H1 (cell line): ENCODE measurements at regions not wholly inside any gene's neighbourhood (a gene's known extent, or its start where the extent isn't known, plus 50 kb on each side); places are given as distances from the start of the nearest gene placed in this dataset.
"Not testable (repeated sequence)": the region's sequence is repeated elsewhere in the genome, so short reads cannot be mapped to it uniquely, and the experiment has no call there.

Experiments
- CTCF ChIA-PET: fragments of 300-600 bp; sonication (Branson Sonifier 250); formaldehyde crosslinking; loops from one replicate; lab custom pipeline; 2021; ENCODE audit not compliant: partially characterized antibody; lab: Charles Lee
- POLR2A ChIA-PET: fragments of 300-600 bp; sonication (Branson Sonifier 250); formaldehyde crosslinking; loops from one replicate; lab custom pipeline; 2021; ENCODE audit warnings: inconsistent platforms; ENCODE audit not compliant: partially characterized antibody; lab: Charles Lee
- DNase-seq, 2 experiments: peaks; one replicate each; pipeline versions ENCODE4 v3.0.0 to v3.0.0-alpha.2; 2010 to 2022; ENCODE audit warnings: low spot score in 2 of 2, low read depth in 1 of 2, mixed read lengths in 1 of 2
- FAIRE-seq: peaks from 2 replicates; lab custom pipeline; 2011; peaks lifted over from hg19 to GRCh38; lab: Jason Lieb, UNC
- H2AFZ ChIP-seq: 2 replicates; pipeline ENCODE4 v1.8.1; 2012; ENCODE audit warnings: low read length, inconsistent platforms
- H2AK5ac ChIP-seq: 2 replicates; pipeline ENCODE4 v1.6.1; 2013; ENCODE audit warnings: low read depth, low read length
- H2BK120ac ChIP-seq: replicated peaks from 2 replicates; pipeline ENCODE3; 2013; ENCODE audit warnings: low read depth, low read length, inconsistent platforms
- H2BK12ac ChIP-seq: 2 replicates; pipeline ENCODE4 v1.6.1; 2013; ENCODE audit warnings: low read depth, low read length
- H2BK15ac ChIP-seq: 2 replicates; pipeline ENCODE4 v1.6.1; 2013; ENCODE audit warnings: low read length
- H2BK20ac ChIP-seq: 2 replicates; pipeline ENCODE4 v1.6.1; 2013; ENCODE audit warnings: low read length
- H2BK5ac ChIP-seq: 2 replicates; pipeline ENCODE4 v1.6.1; 2013; ENCODE audit warnings: low read depth, low read length
- H3K14ac ChIP-seq: 2 replicates; pipeline ENCODE4 v1.6.1; 2013; ENCODE audit warnings: inconsistent platforms; ENCODE audit not compliant: insufficient read length
- H3K18ac ChIP-seq: 2 replicates; pipeline ENCODE4 v1.6.1; 2013; ENCODE audit warnings: low read length; ENCODE audit errors: extremely low read depth
- H3K23ac ChIP-seq: 2 replicates; pipeline ENCODE4 v1.6.1; 2013; ENCODE audit warnings: inconsistent platforms; ENCODE audit not compliant: insufficient read length
- H3K23me2 ChIP-seq: 2 replicates; pipeline ENCODE4 v1.6.1; 2013; ENCODE audit warnings: low read depth, low read length
- H3K27ac ChIP-seq: 2 replicates; pipeline ENCODE4 v1.6.1; 2011; ENCODE audit warnings: low read depth, low read length, inconsistent platforms
- H3K27me3 ChIP-seq, 4 experiments: replicated peaks in 1 of 4; 1 replicate in 1 of 4; 2 replicates in 3 of 4; pipeline versions ENCODE4 v1.6.1 to v1.8.1; 2011 to 2013; ENCODE audit warnings: low read length in 3 of 4, mild to moderate bottlenecking in 3 of 4, inconsistent platforms in 2 of 4, mixed read lengths in 2 of 4, moderate library complexity in 1 of 4; ENCODE audit not compliant: control insufficient read depth in 3 of 4, insufficient read depth in 3 of 4; ENCODE audit errors: extremely low read depth in 1 of 4
- H3K36me3 ChIP-seq, 4 experiments: 2 replicates each; pipeline versions ENCODE4 v1.6.1 to v1.8.1; 2011 to 2013; ENCODE audit warnings: mild to moderate bottlenecking in 4 of 4, low read length in 3 of 4, moderate library complexity in 2 of 4, control low read depth in 1 of 4, inconsistent platforms in 1 of 4; ENCODE audit not compliant: insufficient read depth in 4 of 4, control insufficient read depth in 2 of 4
- H3K4ac ChIP-seq: replicated peaks from 2 replicates; pipeline ENCODE3; 2013; ENCODE audit warnings: low read length, low read depth, mixed read lengths, inconsistent platforms; ENCODE audit not compliant: insufficient read length
- H3K4me1 ChIP-seq, 4 experiments: replicated peaks in 1 of 4; 1 replicate in 1 of 4; 2 replicates in 3 of 4; pipeline versions ENCODE4 v1.6.1 to v1.8.1; 2011 to 2013; ENCODE audit warnings: low read length in 3 of 4, inconsistent platforms in 2 of 4, mixed read lengths in 1 of 4; ENCODE audit not compliant: insufficient read depth in 4 of 4, control insufficient read depth in 3 of 4
- H3K4me2 ChIP-seq, 2 experiments: 2 replicates each; pipeline versions ENCODE4 v1.6.1 to v1.8.1; 2011 to 2013; ENCODE audit warnings: low read depth in 2 of 2, low read length in 2 of 2, control low read depth in 1 of 2, inconsistent platforms in 1 of 2, mild to moderate bottlenecking in 1 of 2; ENCODE audit not compliant: insufficient read depth in 1 of 2
- H3K4me3 ChIP-seq, 4 experiments: fragments of 200-600, 300-600 bp in 1 of 4; sonication (generic), shearing (Covaris generic), sonication (Bioruptor Twin) in 1 of 4; 2 replicates each; pipeline versions ENCODE4 v1.5.1 to v1.8.1; 2011 to 2016; ENCODE audit warnings: low read length in 4 of 4, low read depth in 3 of 4, control low read depth in 2 of 4, inconsistent platforms in 2 of 4, mild to moderate bottlenecking in 2 of 4, mixed read lengths in 1 of 4, moderate library complexity in 1 of 4; ENCODE audit not compliant: insufficient read depth in 2 of 4; ENCODE audit errors: extremely low read depth in 1 of 4
- H3K56ac ChIP-seq: replicated peaks from 2 replicates; pipeline ENCODE3; 2013; ENCODE audit warnings: low read depth, mild to moderate bottlenecking, mixed read lengths, low read length, inconsistent platforms; ENCODE audit not compliant: insufficient read length
- H3K79me1 ChIP-seq: 2 replicates; pipeline ENCODE4 v1.6.1; 2013; ENCODE audit warnings: low read depth, low read length, control low read depth
- H3K79me2 ChIP-seq, 2 experiments: 2 replicates each; pipeline versions ENCODE4 v1.6.1 to v1.8.1; 2012 to 2013; ENCODE audit warnings: low read length in 2 of 2, mild to moderate bottlenecking in 2 of 2, inconsistent platforms in 1 of 2; ENCODE audit not compliant: insufficient read depth in 2 of 2, control insufficient read depth in 1 of 2
- H3K9ac ChIP-seq, 4 experiments: replicated peaks in 1 of 4; 1 replicate in 1 of 4; 2 replicates in 3 of 4; pipeline versions ENCODE4 v1.6.1 to v1.8.1; 2011 to 2013; ENCODE audit warnings: low read depth in 3 of 4, low read length in 3 of 4, control low read depth in 2 of 4, mild to moderate bottlenecking in 2 of 4, moderate library complexity in 2 of 4, inconsistent platforms in 1 of 4; ENCODE audit errors: extremely low read depth in 1 of 4
- H3K9me3 ChIP-seq, 2 experiments: 2 replicates each; pipeline versions ENCODE4 v1.6.1 to v1.8.1; 2012 to 2013; ENCODE audit warnings: mild to moderate bottlenecking in 2 of 2, moderate library complexity in 2 of 2, control low read depth in 1 of 2, inconsistent platforms in 1 of 2, low read depth in 1 of 2, low read length in 1 of 2, mixed read lengths in 1 of 2; ENCODE audit not compliant: insufficient read depth in 2 of 2
- H4K20me1 ChIP-seq, 2 experiments: replicated peaks in 1 of 2; 2 replicates each; pipeline versions ENCODE3 to v1.8.1; 2011 to 2013; ENCODE audit warnings: inconsistent platforms in 2 of 2, low read length in 2 of 2, mild to moderate bottlenecking in 1 of 2; ENCODE audit not compliant: insufficient read depth in 2 of 2, control insufficient read depth in 1 of 2
- H4K5ac ChIP-seq: 2 replicates; pipeline ENCODE4 v1.6.1; 2013; ENCODE audit warnings: low read length, low read depth, mixed read lengths, inconsistent platforms; ENCODE audit not compliant: insufficient read length
- H4K8ac ChIP-seq: 2 replicates; pipeline ENCODE4 v1.8.0; 2013; ENCODE audit warnings: mild to moderate bottlenecking, moderate library complexity, low read length, inconsistent platforms; ENCODE audit not compliant: insufficient read depth; ENCODE audit errors: extremely low read depth
- H4K91ac ChIP-seq: replicated peaks from 2 replicates; pipeline ENCODE3; 2013; ENCODE audit warnings: low read length, mixed read lengths, inconsistent platforms; ENCODE audit not compliant: insufficient read length
- WGBS, 2 experiments: shearing (Covaris generic) in 1 of 2; methylation state at CpG; one replicate each; pipeline versions ENCODE4 v1.1.6 to v1.1.7; 2013 to 2015; ENCODE audit warnings: low lambda C conversion rate in 2 of 2, mixed read lengths in 2 of 2, inconsistent platforms in 1 of 2, low coverage in 1 of 2, missing lambda C conversion rate in 1 of 2; ENCODE audit not compliant: insufficient replicate concordance in 2 of 2, insufficient coverage in 1 of 2, insufficient read length in 1 of 2; ENCODE audit errors: extremely low coverage in 1 of 2, missing lambda C conversion rate in 1 of 2; 5-methylcytosine and 5-hydroxymethylcytosine counted together

GRCh38 chr14:66013607-66014006 is 472.6 kb upstream of the CCDC196 start:
- H3K4me2 ChIP-seq, H3K4ac ChIP-seq, H2BK5ac ChIP-seq, H3K4me1 ChIP-seq, H3K23me2 ChIP-seq, POLR2A ChIA-PET, H3K56ac ChIP-seq, H4K5ac ChIP-seq, H3K27me3 ChIP-seq, H2AK5ac ChIP-seq, H2BK120ac ChIP-seq, H3K27ac ChIP-seq, H4K91ac ChIP-seq, H3K36me3 ChIP-seq, H3K79me1 ChIP-seq, FAIRE-seq, H3K23ac ChIP-seq, H3K79me2 ChIP-seq, H4K8ac ChIP-seq, H2BK20ac ChIP-seq, H3K4me3 ChIP-seq, H3K9me3 ChIP-seq, DNase-seq, H2AFZ ChIP-seq, H3K14ac ChIP-seq, H2BK12ac ChIP-seq, H2BK15ac ChIP-seq, H4K20me1 ChIP-seq, H3K9ac ChIP-seq, H3K18ac ChIP-seq: not testable (repeated sequence)
- 93% methylated on average over 22 of the region's 42 CpGs; no CpG with 5 or more reads in 1 of the 2 experiments for WGBS, 2 experiments
- CTCF ChIA-PET = interaction anchor here (1.0 kb wide), 1 partner anchor 57 kb away, joined by 3 read pairs; no protein-coding TSS in a partner anchor
